Myocyte (in vitro differentiated cells): ENCODE measurements at regions not wholly inside any gene's neighbourhood (a gene's known extent, or its start where the extent isn't known, plus 50 kb on each side); places are given as distances from the start of the nearest gene placed in this dataset.

ENCODE experiments used
- DNase-seq: peaks from one replicate; pipeline ENCODE4 v3.0.0-alpha.2; 2012; ENCODE audit warnings: low read depth

DNA sequence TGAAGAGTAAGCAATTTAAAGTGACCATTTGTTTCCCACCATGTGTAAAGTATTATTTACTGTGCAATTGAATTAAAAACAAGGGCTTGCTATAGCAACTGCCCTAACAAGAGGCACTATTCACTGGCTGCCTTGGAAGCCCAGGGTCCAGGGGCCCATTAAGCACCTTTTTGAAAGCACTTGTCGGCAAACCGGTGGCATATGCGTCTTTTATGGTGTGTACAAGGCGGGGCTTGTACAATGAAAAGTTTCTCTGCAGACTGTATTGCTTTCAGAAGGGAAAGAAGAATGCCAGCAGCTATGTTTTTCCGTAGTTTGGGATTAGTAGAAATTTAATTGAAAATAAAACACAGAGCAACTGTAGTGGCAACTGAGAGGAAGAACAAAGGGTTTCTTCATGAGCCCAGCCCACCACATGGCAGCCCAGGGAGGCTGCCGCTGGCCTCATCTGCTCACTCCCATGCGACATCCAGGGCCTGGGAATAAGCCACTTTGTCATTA is 279.5 kb upstream of the PARD3B start:
- DNase-seq: no peak

DNA sequence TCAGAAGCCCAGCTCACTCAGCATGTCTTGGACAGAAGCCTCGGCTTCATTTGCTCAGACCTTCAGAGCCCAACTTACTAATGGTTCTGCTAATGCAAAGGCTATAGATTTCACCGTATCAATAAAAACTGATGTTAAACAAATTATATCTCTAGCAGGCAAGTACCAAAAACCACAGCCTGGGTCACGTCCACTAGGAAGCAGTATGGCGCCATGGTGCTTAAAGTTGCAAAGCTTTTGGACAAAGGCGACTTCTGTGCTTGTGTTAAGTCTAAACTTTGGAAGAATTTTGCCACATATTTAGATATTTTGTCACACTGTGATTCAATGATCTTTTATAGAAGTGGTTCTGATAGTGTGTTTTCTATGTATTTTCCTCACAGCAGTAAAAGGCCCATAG is 276.8 kb upstream of the PARD3B start:
- no peak for DNase-seq

- no peak for DNase-seq
These were observed 276.3 kb upstream of the PARD3B start for GRCh38 chr2:204268971-204269370.

DNA sequence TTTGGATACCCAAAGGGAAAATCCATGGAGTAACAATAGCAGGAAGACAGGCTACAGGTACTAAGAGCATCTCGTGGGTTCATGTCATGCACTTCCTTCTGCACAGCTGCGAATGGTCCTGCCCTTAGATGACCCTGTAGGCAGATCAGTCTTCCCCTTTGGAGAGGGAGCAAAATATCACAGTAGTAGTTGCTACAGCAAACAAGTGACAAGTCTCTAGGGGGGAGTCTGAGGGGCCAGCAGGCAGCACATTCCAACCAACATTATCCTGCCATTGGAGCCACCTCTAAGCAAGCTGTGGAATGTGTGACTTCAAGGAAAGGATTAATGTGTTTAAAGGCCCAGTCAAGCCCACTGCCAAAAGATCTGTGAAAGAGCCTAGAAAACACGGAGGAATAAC is 273.2 kb upstream of the PARD3B start:
- peak; percentile 6 for DNase-seq

GRCh38 chr2:204272610-204273287 is 272.5 kb upstream of the PARD3B start:
- no peak for DNase-seq

- DNase-seq: no peak
These were observed 270.8 kb upstream of the PARD3B start for GRCh38 chr2:204274429-204274828.

DNA sequence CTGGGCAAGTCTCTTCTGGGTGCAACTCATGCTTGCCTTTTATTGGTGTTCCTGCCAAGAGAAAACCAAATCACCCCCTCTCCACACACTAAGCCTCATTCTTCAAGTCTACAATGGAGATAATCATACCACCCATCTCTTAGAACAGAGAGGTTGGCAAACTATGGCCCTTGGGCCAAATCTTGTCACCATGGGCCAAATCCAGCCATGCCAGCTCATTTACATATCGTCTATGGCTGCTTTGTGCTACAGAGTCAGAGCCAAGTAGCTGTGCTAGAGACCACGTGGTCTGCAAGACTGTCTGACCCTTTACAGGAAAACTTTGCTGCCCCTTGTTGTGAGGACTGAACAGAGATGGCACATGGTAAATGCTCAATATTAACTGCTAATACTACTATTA is 270.3 kb upstream of the PARD3B start:
- no peak for DNase-seq

- DNase-seq: no peak
These were observed 268.0 kb upstream of the PARD3B start for GRCh38 chr2:204277226-204277625.

GRCh38 chr2:204278454-204278853 is 266.8 kb upstream of the PARD3B start:
- DNase-seq: no peak

DNA sequence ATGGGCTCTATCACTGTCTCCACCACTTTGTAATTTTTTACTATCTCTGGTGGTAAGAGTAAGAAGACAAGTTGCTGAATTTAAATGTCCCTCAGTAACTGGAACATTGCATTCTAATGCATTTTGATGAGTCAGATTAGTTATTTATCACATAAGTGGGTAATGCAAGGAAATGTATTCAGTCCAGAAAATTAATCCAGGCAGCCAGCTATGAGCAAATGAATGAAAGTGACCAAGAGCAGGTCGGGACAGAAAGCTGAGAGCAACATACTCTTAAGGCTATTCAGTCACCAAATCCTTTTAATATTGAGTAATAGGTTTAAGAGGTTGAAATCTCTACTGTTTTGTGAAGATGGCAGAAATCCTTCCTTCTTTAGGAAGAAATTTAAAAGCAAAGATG is 265.5 kb upstream of the PARD3B start:
- DNase-seq: no peak

DNA sequence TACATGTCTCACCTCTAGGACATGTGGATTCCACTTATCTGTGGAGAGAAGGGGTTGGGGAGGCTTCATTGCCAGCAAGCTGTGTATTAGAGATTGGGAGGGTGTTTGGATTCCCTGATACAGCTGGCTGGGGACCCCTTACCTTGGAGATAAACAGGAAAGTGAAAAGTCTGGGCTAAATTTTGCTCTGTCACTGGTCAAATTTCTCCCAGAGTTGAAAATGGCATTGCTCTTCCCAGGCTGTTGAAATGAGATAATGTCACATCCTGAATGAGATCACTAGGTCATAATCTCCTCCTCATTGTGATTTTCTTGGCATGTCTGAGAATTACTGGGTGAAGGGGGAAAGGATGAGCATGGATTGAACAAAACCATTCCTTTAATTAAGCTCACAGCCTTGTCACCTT is 265.0 kb upstream of the PARD3B start:
- DNase-seq: no peak

DNA sequence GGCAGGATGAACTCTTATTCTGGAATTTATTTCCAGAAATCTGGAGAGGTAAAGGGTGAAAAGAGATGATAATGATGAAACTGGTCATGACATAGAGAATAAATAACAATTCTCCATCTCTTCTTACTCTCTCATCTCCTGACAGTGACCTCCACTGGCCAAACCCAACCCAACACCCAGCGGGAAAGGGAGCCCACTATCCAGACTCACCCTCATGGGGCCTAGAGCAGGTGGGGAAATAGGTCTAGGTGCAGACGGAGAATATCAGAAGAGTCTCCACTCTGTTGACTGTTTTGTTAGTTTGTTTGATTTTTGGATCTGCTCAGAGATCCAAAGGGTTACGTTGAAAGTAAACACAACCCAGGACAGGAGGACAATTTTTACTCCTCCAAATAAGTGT is 263.2 kb upstream of the PARD3B start:
- DNase-seq: no peak

DNA sequence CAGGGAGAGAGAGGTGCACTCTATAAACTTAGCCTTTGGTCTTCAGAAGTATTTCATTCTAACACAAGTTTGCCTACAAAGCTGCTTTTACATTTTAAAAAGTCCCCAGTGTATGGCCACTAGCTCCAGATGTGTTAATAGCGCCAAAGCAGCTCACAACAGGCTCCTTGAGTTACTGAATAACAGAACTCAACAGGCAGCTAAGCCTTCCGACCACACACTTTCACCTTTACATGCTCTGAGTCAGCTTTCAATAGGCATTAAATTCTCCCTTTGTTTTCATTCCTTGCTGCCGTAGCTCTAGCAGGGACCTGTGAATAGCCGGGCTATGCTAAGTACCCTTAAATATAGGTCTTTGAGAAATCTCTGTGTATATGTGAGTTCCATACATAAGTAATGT is 262.8 kb upstream of the PARD3B start:
- DNase-seq: no peak

DNA sequence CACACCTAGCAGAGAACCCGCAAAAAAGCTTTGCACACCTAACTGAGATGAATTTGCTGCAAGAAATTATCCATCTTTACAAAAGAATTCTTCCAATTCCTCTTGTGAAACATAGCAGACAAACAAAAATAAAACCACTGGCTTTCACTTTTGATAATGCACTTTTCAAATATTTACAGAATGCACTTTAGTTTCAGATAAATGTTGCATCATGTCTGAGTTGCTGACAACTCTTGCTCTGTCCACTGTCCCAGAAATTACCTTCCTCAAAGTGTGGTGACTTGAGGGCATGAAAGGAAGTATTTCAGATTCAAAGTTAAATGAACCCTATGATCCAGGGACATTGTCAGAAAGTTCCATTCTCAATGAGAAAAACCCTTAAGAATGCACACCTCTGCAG is 256.2 kb upstream of the PARD3B start:
- DNase-seq: no peak

- no peak for DNase-seq
These were observed 252.8 kb upstream of the PARD3B start for GRCh38 chr2:204292439-204292838.

DNA sequence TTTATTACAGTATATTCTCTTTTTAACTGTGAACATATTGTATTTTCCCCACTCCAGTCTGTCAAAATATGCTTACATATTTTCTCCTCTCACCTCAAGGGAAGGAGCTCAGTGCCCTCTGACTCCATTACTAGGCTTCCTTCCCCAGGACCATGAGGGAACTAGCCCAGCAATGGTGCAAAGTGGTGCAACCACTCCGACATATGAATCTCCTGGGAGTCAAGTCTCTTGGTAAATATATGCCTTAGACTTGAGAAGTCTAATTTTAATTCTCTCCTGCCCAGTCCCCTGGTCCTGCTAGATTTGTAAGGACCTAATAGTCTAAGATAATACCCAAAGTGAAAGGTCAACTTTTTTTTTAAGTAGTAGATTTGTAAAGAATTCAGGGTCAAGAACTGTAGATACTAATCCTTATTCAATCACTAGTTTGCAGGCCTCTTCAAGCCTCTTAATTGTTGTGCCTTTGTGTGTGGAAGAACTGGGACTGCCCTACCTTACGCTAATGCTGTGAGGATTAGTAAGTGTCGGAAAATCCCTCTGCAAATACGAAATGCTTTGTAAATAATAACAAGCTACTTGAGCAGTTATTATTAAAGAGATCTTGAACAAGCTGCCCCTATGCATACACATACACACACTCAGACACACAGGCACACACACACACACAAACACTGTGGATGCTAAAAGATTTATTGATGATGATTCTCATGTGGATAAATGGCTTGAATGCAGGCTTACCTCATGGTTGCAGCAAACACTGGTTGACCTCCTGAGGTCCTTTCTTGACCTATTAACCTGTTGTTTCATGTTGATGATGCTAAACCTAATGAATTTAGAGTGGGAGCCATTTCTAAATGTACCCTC is 251.2 kb upstream of the PARD3B start:
- no peak for DNase-seq

DNA sequence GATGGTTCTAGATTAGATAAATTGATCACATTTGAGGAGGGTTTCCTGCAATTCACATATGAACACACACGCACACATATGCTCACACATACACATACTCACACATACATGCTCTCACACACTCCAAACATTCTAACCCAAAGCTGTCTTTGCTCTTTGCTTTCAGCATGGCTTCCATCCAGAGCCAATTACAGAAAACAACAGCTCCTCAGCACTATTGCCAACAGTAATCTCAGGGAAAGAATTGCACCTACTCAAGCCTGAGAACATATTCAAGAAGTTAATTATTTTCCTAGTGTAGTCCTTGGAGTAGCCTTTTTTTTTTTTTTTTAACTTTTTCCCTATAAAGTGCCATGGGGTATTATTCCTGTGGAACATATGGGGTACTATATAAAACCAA is 246.9 kb upstream of the PARD3B start:
- DNase-seq: no peak

DNA sequence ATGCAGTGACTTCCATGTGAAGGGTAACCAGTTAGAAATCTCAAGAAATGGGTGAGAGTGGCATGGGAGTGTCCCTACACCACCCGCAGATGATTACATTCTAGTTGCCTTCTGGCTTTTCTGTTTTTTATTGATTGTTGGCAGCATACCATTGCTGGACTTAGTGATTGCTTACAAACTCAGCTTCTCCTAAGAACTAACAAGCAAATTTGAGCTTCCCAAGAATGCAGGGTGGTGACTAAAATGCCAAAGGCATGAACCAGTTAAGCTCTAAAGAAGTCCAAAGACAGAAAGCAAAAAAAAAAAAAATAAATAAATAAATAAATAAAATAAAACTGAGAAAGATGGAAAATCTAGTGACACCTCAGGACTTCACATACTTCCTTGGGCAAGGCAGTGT is 245.5 kb upstream of the PARD3B start:
- no peak for DNase-seq

GRCh38 chr2:204306667-204307066 is 238.6 kb upstream of the PARD3B start:
- no peak for DNase-seq

DNA sequence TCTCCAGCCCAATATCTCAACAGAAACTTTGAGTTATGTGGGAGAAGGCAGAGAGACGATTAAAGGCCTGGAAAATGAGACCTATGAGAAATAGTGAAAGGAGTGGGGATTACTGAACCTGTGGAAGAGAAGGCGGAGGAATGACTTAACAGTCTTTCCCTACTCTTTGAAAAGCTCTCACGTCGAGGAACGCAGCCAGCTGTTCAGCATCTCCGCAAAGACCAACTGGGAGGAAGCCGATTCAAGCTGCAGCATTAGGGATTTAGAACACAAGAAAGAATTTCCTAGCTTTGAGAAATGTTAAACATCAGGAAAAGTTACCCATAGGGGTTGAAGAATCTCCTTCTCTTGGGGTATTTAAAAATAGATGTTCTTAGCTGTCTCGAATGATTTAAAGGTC is 233.2 kb upstream of the PARD3B start:
- no peak for DNase-seq

DNA sequence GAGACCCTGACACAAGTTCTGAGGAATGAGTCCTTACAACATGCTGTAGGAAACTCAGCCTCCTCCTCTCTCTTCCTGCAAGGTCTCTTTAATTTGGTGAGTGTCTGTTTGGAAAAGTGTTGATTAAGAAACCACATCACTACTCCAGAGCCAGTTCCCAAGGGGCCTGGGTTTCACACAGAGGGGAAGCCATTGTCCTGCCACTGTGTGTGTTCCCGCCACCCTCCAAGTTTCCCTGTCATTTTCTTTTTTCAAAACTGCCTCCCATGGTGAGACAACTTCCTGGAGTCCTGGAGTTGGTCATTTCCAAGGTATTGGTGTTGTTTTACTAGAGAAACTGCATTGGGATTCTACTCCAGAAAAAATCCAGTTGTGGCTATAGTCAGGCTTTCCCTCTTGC is 232.0 kb upstream of the PARD3B start:
- DNase-seq: no peak

DNA sequence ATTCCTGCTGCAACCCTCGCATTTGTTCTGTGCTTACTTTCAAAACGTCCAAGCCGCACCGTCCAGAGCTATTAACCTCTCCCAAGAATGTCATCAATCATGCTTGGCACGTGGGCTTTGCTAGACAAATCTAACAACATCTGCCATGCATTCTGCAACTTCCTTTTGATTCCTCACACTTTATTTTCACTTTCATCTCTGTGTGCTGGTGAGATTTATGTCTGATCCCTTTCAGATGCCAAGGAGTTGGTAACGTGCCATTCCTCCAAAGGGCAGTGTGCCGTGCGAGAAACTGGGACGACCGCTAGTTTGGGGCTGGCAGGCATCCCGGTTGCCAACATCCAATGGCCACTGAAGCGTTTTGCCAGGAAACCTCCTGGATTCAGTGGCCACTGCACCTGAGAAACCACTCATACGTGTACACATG is 230.0 kb upstream of the PARD3B start:
- DNase-seq: peak; percentile 48

- no peak for DNase-seq
These were observed 227.6 kb upstream of the PARD3B start for GRCh38 chr2:204317640-204318039.
